ENCODE measurements at regions not wholly inside any gene's neighbourhood (a gene's known extent, or its start where the extent isn't known, plus 50 kb on each side); places are given as distances from the start of the nearest gene placed in this dataset.

DNA sequence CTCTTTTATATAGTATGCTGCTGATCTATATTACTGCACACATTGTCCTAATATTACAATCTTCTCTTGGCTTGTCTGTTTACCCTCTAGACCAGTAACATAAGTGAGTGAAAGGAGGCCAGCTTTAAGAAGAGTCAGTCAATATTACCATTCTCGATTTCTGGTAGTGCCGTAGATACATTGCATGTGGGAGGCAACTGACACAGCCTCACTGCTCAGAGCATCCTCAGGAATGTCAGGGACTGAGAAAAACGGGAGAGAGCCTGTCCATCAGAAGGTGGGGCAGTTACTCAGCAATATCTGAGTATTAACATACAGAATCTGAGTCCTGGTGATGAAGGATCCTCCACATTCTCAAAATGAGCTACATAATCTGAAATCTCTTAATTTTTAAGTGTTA lies 259.9 kb downstream of the GJA1 start:
- H3K56ac ChIP-seq (ENCODE audit: insufficient read length, low read depth, low read length), result no peak overlapping the region
- DNase-seq, result no peak
- no peak overlapping the region for H2BK120ac ChIP-seq (ENCODE audit: low read depth, low read length, poor library complexity, severe bottlenecking)
- H3K36me3 Mint-ChIP-seq (ENCODE audit: insufficient read depth in 1 of 3, low read depth in 3 of 3), result no peaks in the 10 kb centered on the region
- TF ChIP-seq, protein P1, sequence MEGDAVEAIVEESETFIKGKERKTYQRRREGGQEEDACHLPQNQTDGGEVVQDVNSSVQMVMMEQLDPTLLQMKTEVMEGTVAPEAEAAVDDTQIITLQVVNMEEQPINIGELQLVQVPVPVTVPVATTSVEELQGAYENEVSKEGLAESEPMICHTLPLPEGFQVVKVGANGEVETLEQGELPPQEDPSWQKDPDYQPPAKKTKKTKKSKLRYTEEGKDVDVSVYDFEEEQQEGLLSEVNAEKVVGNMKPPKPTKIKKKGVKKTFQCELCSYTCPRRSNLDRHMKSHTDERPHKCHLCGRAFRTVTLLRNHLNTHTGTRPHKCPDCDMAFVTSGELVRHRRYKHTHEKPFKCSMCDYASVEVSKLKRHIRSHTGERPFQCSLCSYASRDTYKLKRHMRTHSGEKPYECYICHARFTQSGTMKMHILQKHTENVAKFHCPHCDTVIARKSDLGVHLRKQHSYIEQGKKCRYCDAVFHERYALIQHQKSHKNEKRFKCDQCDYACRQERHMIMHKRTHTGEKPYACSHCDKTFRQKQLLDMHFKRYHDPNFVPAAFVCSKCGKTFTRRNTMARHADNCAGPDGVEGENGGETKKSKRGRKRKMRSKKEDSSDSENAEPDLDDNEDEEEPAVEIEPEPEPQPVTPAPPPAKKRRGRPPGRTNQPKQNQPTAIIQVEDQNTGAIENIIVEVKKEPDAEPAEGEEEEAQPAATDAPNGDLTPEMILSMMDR (conservative IDR thresholded peaks at IDR 0.05), result no peak
- H3K9me3 ChIP-seq (ENCODE audit: control insufficient read depth, low read depth, low read length), result no peaks in the 10 kb centered on the region
- H4K20me1 ChIP-seq (ENCODE audit: control insufficient read depth, insufficient read depth, insufficient read length), result no peaks in the 10 kb centered on the region
- no peaks in the 10 kb centered on the region for H3K27me3 ChIP-seq (ENCODE audit: insufficient read depth, low read length)
- H3K4me3 Mint-ChIP-seq, result no peak overlapping the region
- no peaks in the 10 kb centered on the region for H3K79me1 ChIP-seq (ENCODE audit: insufficient read depth, low read depth, low read length, poor library complexity, severe bottlenecking)
- H3K27ac ChIP-seq (ENCODE audit: insufficient read length, low read depth, low read length), result no peak overlapping the region
- H3K23ac ChIP-seq (ENCODE audit: insufficient read length, low read depth, low read length), result no peak overlapping the region
- H2AFZ ChIP-seq (ENCODE audit: low read length), result no peak overlapping the region
- no peak overlapping the region for H3K9ac ChIP-seq (ENCODE audit: extremely low read depth, insufficient read length, low read length)
- H3T11ph ChIP-seq (ENCODE audit: low read length), result no peak overlapping the region
- H4K91ac ChIP-seq (ENCODE audit: insufficient read length, low read depth, low read length), result no peak overlapping the region
- peak overlapping the region in 1 of 3 experiments; percentile 85; a peak in 1 of 7 replicates for H3K27ac Mint-ChIP-seq
- H2AK5ac ChIP-seq (ENCODE audit: insufficient read length, low read length), result no peak overlapping the region
- no peak overlapping the region for H3K4ac ChIP-seq (ENCODE audit: low read depth, low read length)
- H4K8ac ChIP-seq (replicated peaks; ENCODE audit: insufficient read length, low read depth, low read length), result no peak overlapping the region
- no CpG with 5 or more reads among the region's 3 CpGs for WGBS (ENCODE audit: extremely low coverage, insufficient read length, low lambda C conversion rate)
- no peak overlapping the region for H2BK20ac ChIP-seq (ENCODE audit: low read depth, low read length, poor library complexity, severe bottlenecking)
- H3K4me2 ChIP-seq (ENCODE audit: insufficient read depth, insufficient read length, low read length), result no peak overlapping the region
- H2BK5ac ChIP-seq (ENCODE audit: insufficient read length, low read length), result no peak overlapping the region
- H3K14ac ChIP-seq (ENCODE audit: insufficient read depth, low read length), result no peak overlapping the region
- no peak overlapping the region for H2BK15ac ChIP-seq (ENCODE audit: low read depth, low read length)
- no peaks in the 10 kb centered on the region for H3K4me1 ChIP-seq (ENCODE audit: insufficient read depth, low read length)
- no peak overlapping the region for H4K5ac ChIP-seq (ENCODE audit: insufficient read length, low read depth, low read length)
- no peak overlapping the region for H3K18ac ChIP-seq (ENCODE audit: insufficient read length, low read depth, low read length)
- no peak overlapping the region for H2BK12ac ChIP-seq (ENCODE audit: insufficient read length, low read depth, low read length)
- H3K27me3 Mint-ChIP-seq (ENCODE audit: low read depth), result no peaks in the 10 kb centered on the region
- no peaks in the 10 kb centered on the region for H3K79me2 ChIP-seq (ENCODE audit: insufficient read depth, low read length)
- peaks cover 2 to 10% of the 10 kb centered on the region in 2 experiments; a peak in 2 of 4 replicates for H3K4me1 Mint-ChIP-seq
- H3K9me3 Mint-ChIP-seq, result no peaks in the 10 kb centered on the region
- H3K23me2 ChIP-seq (ENCODE audit: insufficient read length, low read depth, low read length, poor library complexity, severe bottlenecking), result no peaks in the 10 kb centered on the region

All from H9 (cell line).